Calu3 (cell line): ENCODE measurements at regions not wholly inside any gene's neighbourhood (a gene's known extent, or its start where the extent isn't known, plus 50 kb on each side); places are given as distances from the start of the nearest gene placed in this dataset.
A peak's percentile ranks its signal among the peaks of the same experiment; 100 is the strongest.

ENCODE experiments used
- BruUV-seq: library from RNA; stranded (reverse); fragments of 400-500 nt; replicated peaks from 2 replicates; lab custom pipeline; 2021; lab: Mats Ljungman, UMichigan
- CTCF ChIA-PET: fragments of 300-600 bp; sonication (Branson Sonifier 250); formaldehyde crosslinking; loops from one replicate; lab custom pipeline; 2022; ENCODE audit warnings: antibody characterized with exemption; lab: Charles Lee
- DNase-seq: peaks from one replicate; pipeline ENCODE4 v3.0.0; 2022
- H3K27ac Mint-ChIP-seq: one replicate; pipeline ENCODE4 v1.8.0; 2022; ENCODE audit warnings: mixed read lengths; ENCODE audit not compliant: unreplicated experiment
- H3K27me3 Mint-ChIP-seq: one replicate; pipeline ENCODE4 v1.8.0; 2022; ENCODE audit warnings: mixed read lengths; ENCODE audit not compliant: unreplicated experiment
- H3K36me3 Mint-ChIP-seq: one replicate; pipeline ENCODE4 v1.8.0; 2022; ENCODE audit warnings: mild to moderate bottlenecking, moderate library complexity, mixed read lengths; ENCODE audit not compliant: insufficient read depth, unreplicated experiment
- H3K4me1 Mint-ChIP-seq: one replicate; pipeline ENCODE4 v1.8.0; 2022; ENCODE audit warnings: mild to moderate bottlenecking, low read depth, mixed read lengths; ENCODE audit not compliant: unreplicated experiment
- H3K4me3 Mint-ChIP-seq: one replicate; pipeline ENCODE4 v1.8.0; 2022; ENCODE audit warnings: mild to moderate bottlenecking, low read depth, moderate library complexity, mixed read lengths; ENCODE audit not compliant: unreplicated experiment
- H3K9me3 Mint-ChIP-seq: one replicate; pipeline ENCODE4 v1.8.0; 2022; ENCODE audit warnings: low read depth, mixed read lengths; ENCODE audit not compliant: unreplicated experiment
- intact Hi-C: fragments of 100-400 bp; cut with micrococcal nuclease; formaldehyde crosslinking; loops from one replicate; pipeline ENCODE4 v1.10.0; 2022; ENCODE audit not compliant: unreplicated experiment
- TF ChIP-seq, protein P1 (sequence below): fragments of 200-600 bp; IDR thresholded peaks from one replicate; pipeline ENCODE4 v1.8.0; 2022; ENCODE audit warnings: antibody characterized with exemption; ENCODE audit not compliant: unreplicated experiment

DNA sequence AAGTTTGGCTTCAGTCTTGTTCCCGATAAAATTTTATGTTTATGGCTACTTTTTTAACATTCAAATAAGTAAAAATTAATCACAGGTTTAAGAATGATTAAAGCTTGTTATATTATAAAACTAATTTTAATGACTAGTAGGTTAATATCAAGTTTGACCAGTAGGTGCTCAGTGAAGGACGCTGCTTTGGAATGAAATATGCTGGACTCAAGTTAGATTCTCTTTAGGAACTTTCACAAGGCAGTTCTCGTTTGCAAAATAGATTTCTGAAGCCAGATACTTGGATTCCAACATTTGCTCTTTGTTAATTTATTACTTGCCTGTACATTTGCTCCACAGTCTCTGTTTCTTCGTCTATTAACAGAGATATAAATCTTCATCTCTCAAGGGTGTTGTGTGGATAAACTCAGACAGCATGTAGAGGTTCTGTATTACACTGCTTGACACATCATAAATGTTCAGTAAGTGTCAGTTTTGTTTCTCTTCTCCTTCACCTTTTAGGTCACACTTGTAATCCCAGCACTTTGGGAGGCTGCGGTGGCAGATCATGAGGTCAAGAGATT lies 432.8 kb upstream of the CHRM3 start:
- no TSS peak for BruUV-seq
- no peaks in the 10 kb centered on the region for H3K36me3 Mint-ChIP-seq

DNA sequence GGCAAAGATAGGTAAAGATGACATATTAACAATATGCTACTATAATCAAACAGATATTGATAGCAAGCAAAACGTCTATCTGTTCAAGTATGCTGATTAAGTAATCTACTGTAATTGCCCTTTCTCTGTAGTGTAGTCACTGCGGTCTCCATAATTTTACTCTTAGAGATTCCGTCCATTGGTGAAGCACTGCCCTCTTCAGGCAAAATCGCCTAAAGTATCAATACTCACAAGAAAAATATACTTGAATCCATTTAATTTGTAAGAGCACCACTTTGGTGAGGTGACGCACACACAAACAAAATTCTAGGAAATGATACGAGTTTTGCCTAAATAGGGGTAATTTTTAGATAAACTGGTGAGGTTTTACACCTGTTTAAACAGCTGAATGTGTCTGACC lies 434.6 kb upstream of the CHRM3 start:
- H3K36me3 Mint-ChIP-seq, result no peaks in the 10 kb centered on the region
- DNase-seq, result peak; percentile 63
- CTCF ChIA-PET, result no interaction called here
- no TSS peak for BruUV-seq
- no peaks in the 10 kb centered on the region for H3K27me3 Mint-ChIP-seq
- intact Hi-C loops, result loop anchor here (5.0 to 10.0 kb wide), 5 partner anchors 500 to 1140 kb away; no protein-coding TSS in a partner anchor
- no peak overlapping the region for H3K4me3 Mint-ChIP-seq
- H3K27ac Mint-ChIP-seq, result peak overlapping the region; percentile 62
- TF ChIP-seq, protein P1, sequence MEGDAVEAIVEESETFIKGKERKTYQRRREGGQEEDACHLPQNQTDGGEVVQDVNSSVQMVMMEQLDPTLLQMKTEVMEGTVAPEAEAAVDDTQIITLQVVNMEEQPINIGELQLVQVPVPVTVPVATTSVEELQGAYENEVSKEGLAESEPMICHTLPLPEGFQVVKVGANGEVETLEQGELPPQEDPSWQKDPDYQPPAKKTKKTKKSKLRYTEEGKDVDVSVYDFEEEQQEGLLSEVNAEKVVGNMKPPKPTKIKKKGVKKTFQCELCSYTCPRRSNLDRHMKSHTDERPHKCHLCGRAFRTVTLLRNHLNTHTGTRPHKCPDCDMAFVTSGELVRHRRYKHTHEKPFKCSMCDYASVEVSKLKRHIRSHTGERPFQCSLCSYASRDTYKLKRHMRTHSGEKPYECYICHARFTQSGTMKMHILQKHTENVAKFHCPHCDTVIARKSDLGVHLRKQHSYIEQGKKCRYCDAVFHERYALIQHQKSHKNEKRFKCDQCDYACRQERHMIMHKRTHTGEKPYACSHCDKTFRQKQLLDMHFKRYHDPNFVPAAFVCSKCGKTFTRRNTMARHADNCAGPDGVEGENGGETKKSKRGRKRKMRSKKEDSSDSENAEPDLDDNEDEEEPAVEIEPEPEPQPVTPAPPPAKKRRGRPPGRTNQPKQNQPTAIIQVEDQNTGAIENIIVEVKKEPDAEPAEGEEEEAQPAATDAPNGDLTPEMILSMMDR, result peak; percentile 61
- H3K9me3 Mint-ChIP-seq, result no peaks in the 10 kb centered on the region
- H3K4me1 Mint-ChIP-seq, result peaks cover 16% of the 10 kb centered on the region

More for the DNA sequence above, 432.8 kb upstream of the CHRM3 start:
- H3K4me3 Mint-ChIP-seq, result no peak overlapping the region
- intact Hi-C loops, result loop anchor here (1.0 to 10.0 kb wide), 6 partner anchors 501 to 1141 kb away; no protein-coding TSS in a partner anchor
- no peaks in the 10 kb centered on the region for H3K27me3 Mint-ChIP-seq
- CTCF ChIA-PET, result interaction anchor here (0.6 to 0.7 kb wide), 2 partner anchors 250 to 1152 kb away, joined by 3 to 4 read pairs; no protein-coding TSS in a partner anchor
- TF ChIP-seq, protein P1, result peak; percentile 36
- H3K4me1 Mint-ChIP-seq, result peaks cover 16% of the 10 kb centered on the region
- peak overlapping the region; percentile 14 for H3K27ac Mint-ChIP-seq
- H3K9me3 Mint-ChIP-seq, result no peaks in the 10 kb centered on the region
- no peak for DNase-seq

DNA sequence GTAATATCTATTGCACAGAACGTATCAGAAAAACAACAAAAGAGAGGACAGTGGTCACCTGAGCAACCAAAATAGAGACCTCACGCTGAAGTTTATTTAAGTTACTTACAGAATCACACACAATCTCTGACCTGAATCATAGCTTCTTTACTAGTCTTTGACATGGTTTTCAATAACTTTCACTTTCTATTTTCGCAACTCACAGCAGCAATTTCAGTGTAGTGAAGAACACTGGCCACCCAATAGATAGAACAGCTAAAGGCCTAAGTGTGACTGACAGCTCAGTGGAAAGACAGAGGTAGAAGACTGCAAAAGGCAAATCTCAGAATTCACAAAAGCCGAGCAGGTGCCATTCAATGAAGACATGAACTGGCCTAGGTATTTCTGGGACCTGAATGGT lies 435.6 kb upstream of the CHRM3 start:
- CTCF ChIA-PET, result interaction anchor here (1.0 kb wide), 1 partner anchor 1087 kb away, joined by 4 read pairs; no protein-coding TSS in a partner anchor

DNA sequence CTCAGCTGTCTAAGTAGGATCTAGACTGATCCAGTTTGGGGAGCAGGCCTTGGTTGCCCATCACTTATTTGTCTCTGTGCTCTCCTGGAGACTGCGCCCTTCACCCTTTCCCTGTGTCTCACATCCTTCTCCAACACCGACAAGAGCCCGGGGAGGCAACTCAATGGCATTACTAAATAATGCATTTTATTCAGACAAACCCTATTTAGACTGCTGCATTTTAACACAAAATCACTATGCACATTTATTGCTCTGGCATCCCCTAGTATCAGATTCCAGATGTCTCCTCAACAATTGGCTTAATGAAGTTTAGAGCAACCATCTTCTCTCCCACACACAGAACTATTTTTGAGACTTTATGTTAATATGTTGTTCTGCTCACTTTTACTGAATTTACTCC lies 436.4 kb upstream of the CHRM3 start:
- intact Hi-C loops, result loop anchor here (5.0 to 10.0 kb wide), 5 partner anchors 498 to 1138 kb away; no protein-coding TSS in a partner anchor
- DNase-seq, result no peak
- CTCF ChIA-PET, result no interaction called here
- Mint-ChIP-seq H3K27ac (no peak overlapping the region), H3K36me3 (no peaks in the 10 kb centered on the region), H3K9me3 (no peaks in the 10 kb centered on the region), H3K4me3 (no peak overlapping the region), H3K27me3 (no peaks in the 10 kb centered on the region), H3K4me1 (peaks cover 16% of the 10 kb centered on the region)
- BruUV-seq, result no TSS peak
- TF ChIP-seq, protein P1, result no peak

More for the DNA sequence above, 435.6 kb upstream of the CHRM3 start:
- no peaks in the 10 kb centered on the region for H3K27me3 Mint-ChIP-seq
- intact Hi-C loops, result loop anchor here (5.0 to 10.0 kb wide), 5 partner anchors 498 to 1138 kb away; no protein-coding TSS in a partner anchor
- peaks cover 16% of the 10 kb centered on the region for H3K4me1 Mint-ChIP-seq
- H3K9me3 Mint-ChIP-seq, result no peaks in the 10 kb centered on the region
- peak overlapping the region; percentile 2 for H3K27ac Mint-ChIP-seq
- no peak for DNase-seq
- TF ChIP-seq, protein P1, result no peak
- H3K36me3 Mint-ChIP-seq, result no peaks in the 10 kb centered on the region
- no peak overlapping the region for H3K4me3 Mint-ChIP-seq
- BruUV-seq, result no TSS peak
